ENCODE measurements at regions not wholly inside any gene's neighbourhood (a gene's known extent, or its start where the extent isn't known, plus 50 kb on each side); places are given as distances from the start of the nearest gene placed in this dataset.

DNA sequence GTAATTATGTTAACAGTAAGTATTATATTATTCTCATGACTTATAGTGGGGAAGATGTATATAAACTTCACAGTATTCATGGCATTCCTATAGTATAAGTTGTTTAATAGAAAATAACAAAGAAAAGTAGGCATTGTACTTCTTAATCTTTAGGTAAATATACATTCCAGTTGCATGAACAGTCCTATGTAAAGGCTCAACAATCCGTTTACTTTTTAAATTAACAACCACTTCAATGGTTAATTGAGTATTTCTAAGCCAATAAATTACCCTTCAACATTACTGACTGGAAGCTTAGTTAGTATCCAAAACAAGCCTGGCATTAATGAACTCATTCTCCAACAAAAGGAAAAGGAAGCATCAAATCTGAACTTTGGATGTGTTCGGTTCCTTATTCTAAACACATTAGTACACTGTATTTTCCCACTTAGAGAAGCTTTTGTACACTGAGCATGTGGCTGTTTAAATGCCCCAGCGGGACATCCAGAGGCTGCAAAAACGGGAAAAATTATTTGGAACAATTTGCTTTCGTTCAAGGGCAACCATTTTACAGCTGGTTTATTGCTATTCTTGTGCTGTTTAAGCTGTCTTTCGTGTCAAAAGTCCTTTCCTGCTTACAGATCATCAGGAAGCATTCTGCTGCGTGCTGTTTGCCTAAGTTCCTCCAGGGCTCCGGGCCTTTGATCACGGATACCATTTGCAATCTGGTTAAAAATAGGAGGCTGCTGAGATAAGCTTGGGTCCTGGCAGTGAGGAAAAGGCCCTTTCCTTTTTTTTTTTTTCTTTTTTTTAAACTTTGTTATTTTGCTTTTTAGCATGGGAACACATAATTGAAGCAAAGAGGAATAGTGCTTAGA, 460.3 kb downstream of the SPRY1 start:
- WGBS, 3 donors = 5% methylated on average over 9 of the region's 9 CpGs
- DNase-seq (peak in 1 of 2 donors; percentile 57), ATAC-seq (peak; percentile 82 to 94 (median 88))
- intact Hi-C loops (cut with DNase I) = loop anchor here in 1 of 2 donors (5.0 kb wide), 1 partner anchor 460 kb away; the partner anchor contains the start of gene SPRY1
- Histone ChIP-seq H3K27me3 (ENCODE audit: insufficient read depth in 3 of 3, low read length in 2 of 3) (no peaks in the 10 kb centered on the region), H3K4me3 (peak overlapping the region; percentile 47), H3K36me3 (ENCODE audit: insufficient read depth in 1 of 2, low read depth in 1 of 2) (no peaks in the 10 kb centered on the region), H3K27ac (peak overlapping the region; percentile 72), H3K4me1 (peaks cover 23% of the 10 kb centered on the region), H3K9me3 (no peaks in the 10 kb centered on the region)
- TF ChIP-seq, protein P1, sequence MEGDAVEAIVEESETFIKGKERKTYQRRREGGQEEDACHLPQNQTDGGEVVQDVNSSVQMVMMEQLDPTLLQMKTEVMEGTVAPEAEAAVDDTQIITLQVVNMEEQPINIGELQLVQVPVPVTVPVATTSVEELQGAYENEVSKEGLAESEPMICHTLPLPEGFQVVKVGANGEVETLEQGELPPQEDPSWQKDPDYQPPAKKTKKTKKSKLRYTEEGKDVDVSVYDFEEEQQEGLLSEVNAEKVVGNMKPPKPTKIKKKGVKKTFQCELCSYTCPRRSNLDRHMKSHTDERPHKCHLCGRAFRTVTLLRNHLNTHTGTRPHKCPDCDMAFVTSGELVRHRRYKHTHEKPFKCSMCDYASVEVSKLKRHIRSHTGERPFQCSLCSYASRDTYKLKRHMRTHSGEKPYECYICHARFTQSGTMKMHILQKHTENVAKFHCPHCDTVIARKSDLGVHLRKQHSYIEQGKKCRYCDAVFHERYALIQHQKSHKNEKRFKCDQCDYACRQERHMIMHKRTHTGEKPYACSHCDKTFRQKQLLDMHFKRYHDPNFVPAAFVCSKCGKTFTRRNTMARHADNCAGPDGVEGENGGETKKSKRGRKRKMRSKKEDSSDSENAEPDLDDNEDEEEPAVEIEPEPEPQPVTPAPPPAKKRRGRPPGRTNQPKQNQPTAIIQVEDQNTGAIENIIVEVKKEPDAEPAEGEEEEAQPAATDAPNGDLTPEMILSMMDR (IDR thresholded peaks at IDR 0.05) = peak; percentile 29

DNA sequence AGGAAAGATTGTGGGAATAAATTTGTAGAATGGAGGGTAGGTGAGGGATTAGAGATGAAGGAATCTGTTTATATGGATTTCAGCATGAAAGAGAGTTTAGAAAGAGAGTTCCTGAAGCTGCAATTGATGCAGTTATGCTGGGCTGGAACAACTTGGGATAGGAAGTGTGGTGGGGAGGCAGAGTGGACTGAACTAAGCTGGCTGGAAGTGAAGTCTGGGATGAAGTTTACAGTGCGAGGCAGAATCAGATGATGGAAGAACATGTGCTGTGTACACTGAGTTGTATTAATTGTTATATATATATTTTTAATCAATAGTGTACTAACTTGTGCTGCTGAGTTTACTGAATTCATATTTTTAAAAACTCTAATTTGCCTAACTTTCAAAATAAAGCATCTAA, 461.9 kb downstream of the SPRY1 start:
- DNase-seq = no peak
- H3K36me3 ChIP-seq (ENCODE audit: insufficient read depth in 1 of 2, low read depth in 1 of 2) = no peaks in the 10 kb centered on the region
- intact Hi-C loops (cut with DNase I) = loop anchor here in 1 of 2 donors (5.0 kb wide), 1 partner anchor 461 kb away; the partner anchor contains the start of gene SPRY1
- H3K4me1 ChIP-seq = peaks cover 29% of the 10 kb centered on the region
- WGBS, 3 donors = 44 to 76% (median 61%) methylated on average over 1 of the region's 1 CpG
- ATAC-seq = peak in 3 of 4 donors; percentile 37 to 40 (median 39)
- H3K4me3 ChIP-seq = no peak overlapping the region
- TF ChIP-seq, protein P1 (IDR thresholded peaks at IDR 0.05) = no peak
- H3K27me3 ChIP-seq (ENCODE audit: insufficient read depth in 3 of 3, low read length in 2 of 3) = no peaks in the 10 kb centered on the region
- peak overlapping the region; percentile 72 for H3K27ac ChIP-seq
- no peaks in the 10 kb centered on the region for H3K9me3 ChIP-seq

DNA sequence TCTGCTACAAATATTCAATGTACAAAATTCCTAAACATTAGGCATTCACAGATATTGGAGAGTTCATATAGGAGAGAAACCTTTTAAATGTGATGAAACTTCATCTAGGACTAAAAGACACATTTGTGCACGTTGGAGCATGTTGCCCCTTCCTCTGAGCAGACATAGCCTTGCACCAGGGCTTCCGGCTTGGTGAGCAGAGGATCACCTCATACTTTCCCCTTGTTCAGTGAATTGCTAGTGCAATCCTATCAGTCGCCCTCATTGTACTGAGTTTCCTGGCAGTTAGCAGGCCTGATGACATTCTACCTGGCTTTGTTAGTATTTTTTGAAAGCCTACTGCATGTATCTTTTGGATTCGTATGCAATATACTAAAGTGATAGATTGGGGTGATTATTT, 466.2 kb downstream of the SPRY1 start:
- Histone ChIP-seq H3K36me3 (ENCODE audit: insufficient read depth in 1 of 2, low read depth in 1 of 2) (no peaks in the 10 kb centered on the region), H3K27ac (no peak overlapping the region), H3K27me3 (ENCODE audit: insufficient read depth in 3 of 3, low read length in 2 of 3) (no peaks in the 10 kb centered on the region), H3K9me3 (peaks cover 5% of the 10 kb centered on the region), H3K4me3 (no peak overlapping the region), H3K4me1 (peaks cover 9% of the 10 kb centered on the region)
- TF ChIP-seq, protein P1 (IDR thresholded peaks at IDR 0.05) = no peak
- DNase-seq (no peak), ATAC-seq (peak in 1 of 4 donors; percentile 31)
- WGBS, 3 donors = 42 to 55% (median 42%) methylated on average over 4 of the region's 4 CpGs
- intact Hi-C loops (cut with DNase I) = no loop called here

DNA sequence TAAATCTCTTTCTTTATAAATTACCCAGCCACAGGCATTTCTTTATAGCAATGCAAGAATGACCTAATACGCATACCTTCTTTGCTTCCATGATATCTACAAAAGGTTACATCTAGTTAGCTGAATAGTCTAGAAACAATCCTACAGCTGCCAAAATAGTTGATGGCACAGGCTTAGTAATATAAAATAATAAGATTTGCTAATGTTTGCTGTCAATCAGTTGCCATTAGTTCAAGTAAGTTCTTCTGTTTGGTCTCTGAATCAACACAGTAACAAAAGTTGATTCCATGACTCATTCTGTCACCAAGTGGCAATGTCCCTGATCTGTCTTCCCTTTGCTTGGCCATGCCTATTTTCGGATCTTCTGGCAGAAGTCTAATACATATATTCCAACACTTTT, 470.2 kb downstream of the SPRY1 start:
- H3K27ac ChIP-seq = peak overlapping the region; percentile 31
- ATAC-seq = peak in 3 of 4 donors; percentile 59 to 62 (median 60)
- WGBS, 3 donors = 74 to 79% (median 75%) methylated on average over 2 of the region's 2 CpGs
- H3K9me3 ChIP-seq = peaks cover 5% of the 10 kb centered on the region
- TF ChIP-seq, protein P1 (IDR thresholded peaks at IDR 0.05) = no peak
- H3K4me3 ChIP-seq = no peak overlapping the region
- no peaks in the 10 kb centered on the region for H3K27me3 ChIP-seq (ENCODE audit: insufficient read depth in 3 of 3, low read length in 2 of 3)
- H3K4me1 ChIP-seq = peaks cover 23% of the 10 kb centered on the region
- no peak for DNase-seq
- no peaks in the 10 kb centered on the region for H3K36me3 ChIP-seq (ENCODE audit: insufficient read depth in 1 of 2, low read depth in 1 of 2)
- intact Hi-C loops (cut with DNase I) = no loop called here

Measured in psoas muscle (tissue), 7 donors.